Astrocyte of the cerebellum (primary cell): ENCODE measurements at regions not wholly inside any gene's neighbourhood (a gene's known extent, or its start where the extent isn't known, plus 50 kb on each side); places are given as distances from the start of the nearest gene placed in this dataset.

Experiments used
- DNase-seq: peaks from one replicate; pipeline ENCODE4 v3.0.0-alpha.2; 2011; ENCODE audit warnings: low read depth
- H3K4me3 ChIP-seq: 2 replicates; pipeline ENCODE4 v1.5.1; 2011; ENCODE audit warnings: mild to moderate bottlenecking, low read depth, low read length, moderate library complexity
- in situ Hi-C: cut with HindIII; loops from 2 replicates; pipeline ENCODE4 v1.10.0; 2017; ENCODE audit warnings: low sequenced_read_pairs
- TF ChIP-seq, protein P1 (sequence below): IDR thresholded peaks from 2 replicates; pipeline ENCODE4 v1.5.1; 2012; ENCODE audit warnings: low read length, low read depth, moderate library complexity, mild to moderate bottlenecking; ENCODE audit errors: missing control alignments

DNA sequence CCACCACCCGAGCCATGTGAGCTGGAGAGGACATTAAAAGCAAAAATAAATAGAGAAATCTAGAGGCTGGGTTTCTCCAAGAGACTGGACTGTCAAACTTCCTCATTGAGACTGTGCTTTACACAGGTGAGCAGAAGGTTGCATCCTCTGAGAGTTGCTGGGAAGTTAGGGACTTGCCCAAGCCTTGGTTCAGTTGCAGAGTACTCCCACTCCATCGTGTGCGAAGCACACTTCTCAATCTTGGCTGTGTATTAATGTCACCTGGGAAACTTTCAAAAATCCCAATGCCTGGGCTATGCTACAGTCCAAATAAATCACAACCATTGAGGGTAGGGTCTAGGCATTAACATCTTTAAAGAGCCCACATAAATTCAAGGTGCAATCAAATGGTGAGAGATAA lies 89.2 kb downstream of the ZNF330 start:
- no peak overlapping the region for H3K4me3 ChIP-seq
- in situ Hi-C loops = loop anchor here (25.0 kb wide), 1 partner anchor 1527 kb away; the partner anchor contains the start of gene INPP4B
- no peak for DNase-seq
- TF ChIP-seq, protein P1, sequence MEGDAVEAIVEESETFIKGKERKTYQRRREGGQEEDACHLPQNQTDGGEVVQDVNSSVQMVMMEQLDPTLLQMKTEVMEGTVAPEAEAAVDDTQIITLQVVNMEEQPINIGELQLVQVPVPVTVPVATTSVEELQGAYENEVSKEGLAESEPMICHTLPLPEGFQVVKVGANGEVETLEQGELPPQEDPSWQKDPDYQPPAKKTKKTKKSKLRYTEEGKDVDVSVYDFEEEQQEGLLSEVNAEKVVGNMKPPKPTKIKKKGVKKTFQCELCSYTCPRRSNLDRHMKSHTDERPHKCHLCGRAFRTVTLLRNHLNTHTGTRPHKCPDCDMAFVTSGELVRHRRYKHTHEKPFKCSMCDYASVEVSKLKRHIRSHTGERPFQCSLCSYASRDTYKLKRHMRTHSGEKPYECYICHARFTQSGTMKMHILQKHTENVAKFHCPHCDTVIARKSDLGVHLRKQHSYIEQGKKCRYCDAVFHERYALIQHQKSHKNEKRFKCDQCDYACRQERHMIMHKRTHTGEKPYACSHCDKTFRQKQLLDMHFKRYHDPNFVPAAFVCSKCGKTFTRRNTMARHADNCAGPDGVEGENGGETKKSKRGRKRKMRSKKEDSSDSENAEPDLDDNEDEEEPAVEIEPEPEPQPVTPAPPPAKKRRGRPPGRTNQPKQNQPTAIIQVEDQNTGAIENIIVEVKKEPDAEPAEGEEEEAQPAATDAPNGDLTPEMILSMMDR = no peak

DNA sequence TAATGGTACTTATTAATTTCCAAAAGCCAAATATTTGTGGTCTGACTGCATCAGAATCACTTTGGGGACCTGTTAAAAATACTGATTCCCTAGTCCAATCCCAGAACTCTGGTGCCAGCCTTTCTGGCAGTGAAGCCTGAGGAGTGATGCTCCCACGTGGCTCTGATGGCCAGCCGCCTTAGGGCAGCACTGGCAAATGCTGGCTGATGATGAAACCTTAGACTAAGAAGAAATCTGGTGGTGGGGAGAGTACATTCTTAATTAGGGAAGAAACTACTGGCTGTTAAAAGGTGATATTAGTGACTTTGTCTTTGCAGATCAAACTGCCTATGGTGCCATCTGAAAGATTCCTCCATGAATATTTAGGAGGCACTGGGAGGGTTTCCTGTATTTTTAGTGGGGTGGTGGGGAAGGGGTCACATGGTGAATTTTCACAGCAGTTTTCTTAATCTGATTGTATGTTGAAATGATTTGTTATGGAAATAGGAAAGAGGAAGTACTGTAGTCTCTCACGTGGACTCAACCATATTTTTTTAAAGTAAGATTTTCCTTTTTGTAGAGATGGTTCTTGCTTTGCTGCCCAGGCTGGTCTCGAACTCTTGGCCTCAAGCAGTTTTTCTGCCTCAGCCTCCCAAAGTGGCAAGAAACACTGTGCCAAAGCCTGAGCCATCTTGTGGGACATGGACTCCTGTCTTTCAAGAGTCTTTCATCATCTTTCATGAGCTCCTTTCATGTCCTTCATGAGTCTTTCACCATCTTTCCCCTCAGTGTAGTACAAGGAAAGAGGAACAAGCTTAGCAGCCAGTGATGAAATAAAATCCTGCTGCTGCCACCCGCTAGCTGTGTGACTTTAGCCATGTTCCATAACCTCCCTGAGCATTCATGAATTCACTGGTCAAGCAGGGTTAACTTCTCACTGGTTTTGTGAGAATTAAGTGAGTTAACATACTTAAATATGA lies 90.8 kb downstream of the ZNF330 start:
- H3K4me3 ChIP-seq = no peak overlapping the region
- in situ Hi-C loops = loop anchor here (25.0 kb wide), 1 partner anchor 1526 kb away; the partner anchor contains the start of gene INPP4B
- no peak for DNase-seq
- TF ChIP-seq, protein P1 = no peak

DNA sequence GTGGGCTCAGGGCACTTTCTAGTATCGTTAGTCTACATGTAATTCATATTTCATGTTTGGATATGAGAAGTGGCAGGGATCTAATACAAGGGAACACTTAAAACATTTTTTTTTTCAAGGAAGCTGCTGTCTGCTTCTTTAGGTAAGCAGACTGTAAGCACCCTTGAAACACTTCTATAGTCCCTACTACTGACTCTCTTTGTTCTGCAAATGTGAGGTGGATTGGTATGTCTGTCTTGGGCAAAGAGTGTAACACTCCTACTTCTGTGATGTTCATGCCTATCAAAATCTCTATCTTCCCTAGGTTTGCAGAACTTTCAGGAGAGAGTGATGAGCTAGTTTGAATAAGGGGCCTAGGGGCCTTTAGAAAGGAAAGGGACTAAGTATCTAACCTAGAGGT lies 93.9 kb downstream of the ZNF330 start:
- no peak for DNase-seq
- H3K4me3 ChIP-seq = no peak overlapping the region
- TF ChIP-seq, protein P1 = no peak
- in situ Hi-C loops = loop anchor here (25.0 kb wide), 1 partner anchor 1523 kb away; the partner anchor contains the start of gene INPP4B

DNA sequence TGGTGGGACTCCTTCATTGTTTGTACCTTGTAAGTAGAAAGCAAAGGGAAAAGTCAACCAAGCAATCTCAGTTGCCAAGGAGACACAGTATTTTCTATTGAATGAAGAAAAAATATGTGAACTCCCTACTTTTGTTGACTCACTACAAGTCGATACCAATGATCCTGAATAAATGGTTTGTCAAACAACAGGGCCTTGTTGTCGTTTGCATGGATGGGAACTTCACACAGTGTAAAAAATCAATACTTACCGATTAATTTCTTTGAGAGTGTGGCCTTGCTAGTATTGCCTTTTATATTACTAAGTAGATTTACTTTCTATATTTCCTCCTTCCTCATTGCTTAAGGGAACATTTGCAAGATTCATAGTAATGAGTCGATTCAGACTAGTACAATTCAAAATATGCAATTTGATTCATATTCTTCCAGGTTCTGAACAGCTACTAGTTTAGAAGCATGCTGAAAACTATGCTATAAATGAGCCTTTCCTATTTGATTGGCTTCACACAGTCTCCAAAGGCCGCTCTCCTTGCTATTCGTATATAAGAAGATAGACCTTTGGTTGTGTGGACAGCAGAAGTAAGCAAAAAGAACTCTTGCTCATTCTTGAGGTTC lies 108.0 kb downstream of the ZNF330 start:
- TF ChIP-seq, protein P1 = no peak
- in situ Hi-C loops = no loop called here
- DNase-seq = no peak
- no peak overlapping the region for H3K4me3 ChIP-seq

DNA sequence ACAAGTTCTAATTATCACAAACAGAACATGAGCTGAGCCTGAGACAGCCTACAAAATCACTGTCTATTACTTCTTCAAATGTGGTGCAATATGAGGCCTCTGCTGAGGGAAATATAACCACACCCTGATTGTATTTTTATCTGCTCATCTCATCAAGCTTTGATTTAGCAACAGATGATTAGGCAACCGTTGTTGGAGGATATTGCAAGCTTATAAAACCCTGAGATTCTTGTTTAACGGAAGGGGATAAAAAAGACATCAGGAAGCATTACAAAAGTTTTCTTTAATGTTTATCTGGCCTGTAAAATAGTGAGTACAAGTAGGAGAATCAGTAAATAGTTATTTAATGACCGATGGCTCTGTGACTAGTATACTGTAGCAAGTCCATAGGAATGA lies 108.5 kb downstream of the ZNF330 start:
- H3K4me3 ChIP-seq = no peak overlapping the region
- TF ChIP-seq, protein P1 = no peak
- DNase-seq = no peak
- in situ Hi-C loops = no loop called here

DNA sequence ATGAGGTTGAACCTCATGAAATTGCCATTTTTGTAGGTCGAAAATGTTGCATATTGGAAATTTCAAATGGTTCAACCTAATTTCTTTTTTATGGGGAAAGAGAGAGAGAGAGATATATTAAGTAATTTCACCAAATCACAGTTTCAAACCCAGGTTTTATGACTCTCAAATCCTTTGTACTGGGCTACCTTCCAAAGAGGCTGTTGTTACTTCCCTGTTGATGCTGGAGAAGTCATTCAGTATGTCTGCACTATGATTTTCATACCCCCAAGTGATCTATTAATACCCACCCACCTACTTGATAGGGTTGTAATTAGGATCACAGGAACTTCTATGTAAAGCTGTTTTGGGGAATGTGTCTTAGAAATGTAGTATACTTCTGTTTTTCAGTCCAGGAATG lies 109.9 kb downstream of the ZNF330 start:
- no peak overlapping the region for H3K4me3 ChIP-seq
- in situ Hi-C loops = no loop called here
- no peak for DNase-seq
- TF ChIP-seq, protein P1 = no peak
